Mammary epithelial cell (primary cell): ENCODE measurements at regions not wholly inside any gene's neighbourhood (a gene's known extent, or its start where the extent isn't known, plus 50 kb on each side); places are given as distances from the start of the nearest gene placed in this dataset.

ENCODE experiments used
- CTCF ChIP-seq, 2 donors: IDR thresholded peaks in 1 of 2; conservative IDR thresholded peaks in 1 of 2; 2 replicates each; pipeline ENCODE4 v1.5.1; 2011 to 2012; ENCODE audit warnings: inconsistent platforms in 2 of 2, low read length in 2 of 2, mild to moderate bottlenecking in 2 of 2, control low read depth in 1 of 2, low read depth in 1 of 2; ENCODE audit not compliant: insufficient read depth in 1 of 2; ENCODE audit errors: extremely low read depth in 1 of 2
- EZH2 ChIP-seq: IDR thresholded peaks from 2 replicates; pipeline ENCODE4 v1.6.1; 2012; ENCODE audit warnings: low read length, inconsistent platforms, borderline replicate concordance

- no peak for TF ChIP-seq CTCF (conservative IDR thresholded peaks at IDR 0.05 in 1 of 2, IDR thresholded peaks at IDR 0.05 in 1 of 2; ENCODE audit: extremely low read depth in 1 of 2, insufficient read depth in 1 of 2, low read depth in 1 of 2, low read length in 2 of 2)
- TF ChIP-seq EZH2, result no peak
Measured at GRCh38 chr5:20128343-20128742, 140.3 kb upstream of the CDH18 start.
